Tibial nerve (tissue), 4 donors: ENCODE measurements at regions not wholly inside any gene's neighbourhood (a gene's known extent, or its start where the extent isn't known, plus 50 kb on each side); places are given as distances from the start of the nearest gene placed in this dataset.

Source experiments
- CTCF ChIP-seq, 5 experiments: fragments of 200-600 bp in 3 of 5; fragments of 450-650 bp in 2 of 5; sonication (generic) in 3 of 5; IDR thresholded peaks; one replicate each; pipeline ENCODE4 v1.5.1; 2016 to 2019; ENCODE audit warnings: antibody characterized with exemption in 5 of 5, mild to moderate bottlenecking in 3 of 5, moderate library complexity in 2 of 5
- EP300 ChIP-seq, 2 donors: sonication (generic); formaldehyde crosslinking; IDR thresholded peaks; one replicate each; pipeline ENCODE4 v1.6.1; 2017; ENCODE audit warnings: antibody characterized with exemption in 2 of 2, mild to moderate bottlenecking in 1 of 2
- POLR2A ChIP-seq, 2 donors: fragments of 450-650 bp; IDR thresholded peaks; one replicate each; pipeline ENCODE4 v1.6.1; 2017; ENCODE audit warnings: antibody characterized with exemption in 2 of 2, mild to moderate bottlenecking in 2 of 2, moderate library complexity in 2 of 2

- TF ChIP-seq EP300 (IDR thresholded peaks at IDR 0.05), result no peak
- TF ChIP-seq CTCF (IDR thresholded peaks at IDR 0.05), result no peak
- no peak for TF ChIP-seq POLR2A (IDR thresholded peaks at IDR 0.05)
These were observed 98.9 kb upstream of the SGCG start for GRCh38 chr13:23081901-23082300.
